B cell (primary cell): ENCODE measurements at regions not wholly inside any gene's neighbourhood (a gene's known extent, or its start where the extent isn't known, plus 50 kb on each side); places are given as distances from the start of the nearest gene placed in this dataset.

Source experiments
- CTCF ChIP-seq: fragments of 200-600 bp; IDR thresholded peaks from one replicate; pipeline ENCODE4 v1.8.0; 2022; ENCODE audit warnings: antibody characterized with exemption, mild to moderate bottlenecking
- EZH2 ChIP-seq: IDR thresholded peaks from 2 replicates; pipeline ENCODE4 v1.6.1; 2012; ENCODE audit warnings: borderline replicate concordance, low read depth, mild to moderate bottlenecking, moderate library complexity, low read length; ENCODE audit not compliant: insufficient read depth, poor library complexity, severe bottlenecking

GRCh38 chr6:3536901-3537300, 80.1 kb upstream of the SLC22A23 start:
- TF ChIP-seq CTCF, result no peak
- TF ChIP-seq EZH2, result no peak
